NB4 (cell line): ENCODE measurements at regions not wholly inside any gene's neighbourhood (a gene's known extent, or its start where the extent isn't known, plus 50 kb on each side); places are given as distances from the start of the nearest gene placed in this dataset.

Source experiments
- DNase-seq: peaks from one replicate; pipeline ENCODE4 v3.0.0; 2010; ENCODE audit warnings: low read depth
- H3K4me3 ChIP-seq: one replicate; pipeline ENCODE4 v1.5.1; 2011; ENCODE audit warnings: mild to moderate bottlenecking, low read depth, low read length, moderate library complexity
- MYC ChIP-seq: IDR thresholded peaks from 2 replicates; pipeline ENCODE4 v1.6.1; 2011; ENCODE audit warnings: low read depth, low read length
- POLR2A ChIP-seq: IDR thresholded peaks from 2 replicates; pipeline ENCODE4 v1.6.1; 2011; ENCODE audit warnings: mild to moderate bottlenecking; ENCODE audit not compliant: insufficient read length; ENCODE audit errors: extremely low read depth
- TF ChIP-seq, protein P1 (sequence below): IDR thresholded peaks from one replicate; pipeline ENCODE4 v1.5.1; 2012; ENCODE audit warnings: low read depth, low read length
- TF ChIP-seq, protein P2 (sequence below): IDR thresholded peaks from 2 replicates; pipeline ENCODE4 v1.6.1; 2011; ENCODE audit warnings: low read depth, low read length

DNA sequence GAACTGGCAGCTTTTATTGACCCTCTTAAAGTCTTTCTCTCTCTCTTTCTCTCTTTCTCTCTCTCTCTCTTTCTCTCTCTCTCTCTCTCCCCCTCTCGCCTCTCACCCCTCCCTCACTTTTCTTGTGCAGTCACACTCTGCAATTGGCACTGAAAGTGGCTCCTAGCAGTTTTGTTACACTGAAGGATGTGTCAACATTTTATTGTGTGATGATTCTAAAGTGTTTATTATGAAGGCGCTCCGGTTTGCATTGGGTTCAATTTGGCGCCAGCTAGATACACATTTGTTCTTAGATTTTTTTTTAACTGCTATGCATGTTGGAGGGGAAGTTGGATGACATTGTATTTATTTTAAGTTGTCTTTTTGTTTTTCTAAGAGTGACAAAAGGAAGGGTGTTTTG lies 64.0 kb upstream of the CHRM3 start:
- no peak overlapping the region for H3K4me3 ChIP-seq
- TF ChIP-seq, protein P1, sequence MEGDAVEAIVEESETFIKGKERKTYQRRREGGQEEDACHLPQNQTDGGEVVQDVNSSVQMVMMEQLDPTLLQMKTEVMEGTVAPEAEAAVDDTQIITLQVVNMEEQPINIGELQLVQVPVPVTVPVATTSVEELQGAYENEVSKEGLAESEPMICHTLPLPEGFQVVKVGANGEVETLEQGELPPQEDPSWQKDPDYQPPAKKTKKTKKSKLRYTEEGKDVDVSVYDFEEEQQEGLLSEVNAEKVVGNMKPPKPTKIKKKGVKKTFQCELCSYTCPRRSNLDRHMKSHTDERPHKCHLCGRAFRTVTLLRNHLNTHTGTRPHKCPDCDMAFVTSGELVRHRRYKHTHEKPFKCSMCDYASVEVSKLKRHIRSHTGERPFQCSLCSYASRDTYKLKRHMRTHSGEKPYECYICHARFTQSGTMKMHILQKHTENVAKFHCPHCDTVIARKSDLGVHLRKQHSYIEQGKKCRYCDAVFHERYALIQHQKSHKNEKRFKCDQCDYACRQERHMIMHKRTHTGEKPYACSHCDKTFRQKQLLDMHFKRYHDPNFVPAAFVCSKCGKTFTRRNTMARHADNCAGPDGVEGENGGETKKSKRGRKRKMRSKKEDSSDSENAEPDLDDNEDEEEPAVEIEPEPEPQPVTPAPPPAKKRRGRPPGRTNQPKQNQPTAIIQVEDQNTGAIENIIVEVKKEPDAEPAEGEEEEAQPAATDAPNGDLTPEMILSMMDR = no peak
- TF ChIP-seq, protein P2, sequence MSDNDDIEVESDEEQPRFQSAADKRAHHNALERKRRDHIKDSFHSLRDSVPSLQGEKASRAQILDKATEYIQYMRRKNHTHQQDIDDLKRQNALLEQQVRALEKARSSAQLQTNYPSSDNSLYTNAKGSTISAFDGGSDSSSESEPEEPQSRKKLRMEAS = no peak
- no peak for TF ChIP-seq MYC
- DNase-seq = no peak

DNA sequence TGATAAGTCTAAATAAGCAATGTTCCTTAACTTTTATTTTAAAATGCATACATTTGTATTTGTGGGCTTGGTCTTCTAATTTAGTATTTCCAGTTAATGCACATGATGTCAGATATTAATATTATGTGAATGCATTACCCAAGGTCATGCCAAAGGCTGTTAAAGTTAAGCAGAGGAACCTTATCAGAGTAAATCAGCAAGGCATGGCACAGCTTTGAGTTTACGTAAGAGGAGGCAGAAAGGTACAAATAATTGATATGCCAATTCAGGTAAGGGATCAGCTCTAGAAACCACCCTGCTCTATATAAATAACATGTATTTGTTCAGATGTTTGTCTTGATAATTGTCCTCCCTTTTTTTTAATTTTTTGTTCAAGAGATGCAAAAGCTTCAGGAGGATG lies 64.5 kb upstream of the CHRM3 start:
- no peak for DNase-seq
- no peak overlapping the region for H3K4me3 ChIP-seq
- TF ChIP-seq POLR2A (no peak), MYC (no peak)
- TF ChIP-seq, protein P1 = no peak
- TF ChIP-seq, protein P2 = no peak

DNA sequence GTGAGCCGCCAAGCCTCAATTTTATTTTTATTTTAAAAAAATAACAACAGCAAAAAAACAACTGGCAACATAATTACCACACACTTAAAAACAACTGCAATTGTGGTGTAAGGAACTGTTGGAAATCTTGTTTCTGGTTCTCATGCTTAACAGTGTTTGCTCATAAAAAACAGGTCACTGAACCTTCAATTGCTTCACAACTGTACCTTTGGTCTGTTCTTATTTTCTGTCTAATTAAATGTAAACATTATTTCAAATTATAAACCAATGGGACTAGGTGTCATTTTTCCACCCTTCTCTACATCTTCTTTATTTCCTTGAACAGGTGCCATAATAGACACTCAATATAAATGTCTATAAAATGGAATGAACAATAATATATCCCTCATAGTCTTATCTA lies 68.4 kb upstream of the CHRM3 start:
- no peak for DNase-seq
- TF ChIP-seq POLR2A = no peak
- TF ChIP-seq, protein P2 = no peak
- TF ChIP-seq, protein P1 = no peak
- no peak for TF ChIP-seq MYC
- H3K4me3 ChIP-seq = no peak overlapping the region

DNA sequence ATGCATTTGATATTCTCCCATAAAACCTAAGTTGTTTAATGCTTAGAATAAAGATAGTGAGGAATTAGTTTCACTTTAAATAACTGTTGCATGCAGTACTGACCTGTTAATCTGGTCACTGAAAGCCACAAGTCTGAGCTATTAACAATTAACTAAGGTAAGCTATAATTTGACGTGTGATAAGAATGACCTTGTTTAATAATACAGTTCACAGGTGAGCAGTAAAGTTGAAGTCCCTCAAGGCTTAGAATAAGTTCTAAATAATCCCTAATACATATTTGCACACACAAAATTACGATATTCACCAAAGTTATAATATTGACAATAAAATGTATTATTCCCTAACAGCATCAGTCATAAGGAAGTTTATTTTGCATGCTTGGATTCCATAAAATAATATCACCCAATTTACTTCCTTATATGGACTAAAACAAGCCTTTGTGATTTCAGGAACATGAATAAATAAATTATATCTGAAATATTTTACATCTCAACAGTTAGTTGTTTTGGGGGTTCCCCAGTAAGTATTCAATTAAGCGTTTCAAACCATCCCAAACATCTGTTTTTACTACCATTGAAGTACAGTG lies 70.6 kb upstream of the CHRM3 start:
- no peak overlapping the region for H3K4me3 ChIP-seq
- no peak for DNase-seq

DNA sequence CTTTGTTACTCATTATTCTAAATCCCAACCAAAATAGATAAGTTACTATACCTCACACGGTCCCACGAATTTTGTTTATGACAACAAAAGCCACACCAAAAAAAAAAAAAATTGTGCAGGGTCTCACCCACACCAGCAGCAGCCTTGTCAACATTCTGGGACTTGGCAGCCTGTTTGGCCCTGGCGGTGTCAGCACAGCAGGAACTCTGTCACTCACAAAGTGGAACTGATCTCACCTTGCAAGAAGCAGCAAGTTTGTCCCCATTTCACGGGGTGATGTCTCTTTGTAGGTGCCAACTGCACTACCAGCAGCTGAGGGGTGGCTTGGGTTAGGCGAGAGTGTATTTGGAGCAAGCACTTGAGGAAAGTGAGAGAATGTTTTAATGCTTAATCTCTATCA lies 75.0 kb upstream of the CHRM3 start:
- no peak for DNase-seq
- H3K4me3 ChIP-seq = no peak overlapping the region
- TF ChIP-seq, protein P1 = no peak
- TF ChIP-seq, protein P2 = no peak

More for the DNA sequence above, 70.6 kb upstream of the CHRM3 start:
- TF ChIP-seq MYC = no peak
- TF ChIP-seq, protein P1 = no peak
- TF ChIP-seq, protein P2 = no peak
- no peak for TF ChIP-seq POLR2A
